GM12864 (cell line): ENCODE measurements at regions not wholly inside any gene's neighbourhood (a gene's known extent, or its start where the extent isn't known, plus 50 kb on each side); places are given as distances from the start of the nearest gene placed in this dataset.

Experiments used
- DNase-seq: peaks from one replicate; pipeline ENCODE4 v3.0.0-alpha.2; 2011; ENCODE audit warnings: low read depth
- H3K4me3 ChIP-seq: 2 replicates; pipeline ENCODE4 v1.5.1; 2011; ENCODE audit warnings: mild to moderate bottlenecking, low read depth, low read length, control low read depth
- TF ChIP-seq, protein P1 (sequence below): IDR thresholded peaks from 2 replicates; pipeline ENCODE4 v1.5.1; 2011; ENCODE audit warnings: low read depth, mild to moderate bottlenecking, moderate library complexity, low read length, control low read depth, inconsistent platforms; ENCODE audit errors: missing control alignments

DNA sequence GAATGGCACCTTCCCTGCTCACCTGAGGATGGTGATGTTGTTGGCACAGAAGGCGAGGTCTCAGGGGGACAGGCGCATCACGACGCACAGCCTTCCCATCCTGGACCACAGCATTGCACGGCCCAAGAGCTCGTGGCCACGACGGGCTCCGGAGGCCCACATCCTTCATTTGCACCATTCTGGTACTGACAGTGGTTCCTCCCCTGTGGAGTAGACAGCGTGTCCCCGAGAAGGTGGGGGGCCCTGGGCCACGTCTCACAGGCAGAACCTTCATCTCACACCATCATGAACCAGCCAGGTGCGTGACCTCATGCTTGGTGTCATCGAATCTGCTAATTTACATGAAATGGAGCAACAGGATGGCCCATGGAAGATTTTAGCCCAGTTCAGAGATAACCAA is 180.0 kb downstream of the CTTN start:
- DNase-seq: no peak
- no peak overlapping the region for H3K4me3 ChIP-seq
- TF ChIP-seq, protein P1, sequence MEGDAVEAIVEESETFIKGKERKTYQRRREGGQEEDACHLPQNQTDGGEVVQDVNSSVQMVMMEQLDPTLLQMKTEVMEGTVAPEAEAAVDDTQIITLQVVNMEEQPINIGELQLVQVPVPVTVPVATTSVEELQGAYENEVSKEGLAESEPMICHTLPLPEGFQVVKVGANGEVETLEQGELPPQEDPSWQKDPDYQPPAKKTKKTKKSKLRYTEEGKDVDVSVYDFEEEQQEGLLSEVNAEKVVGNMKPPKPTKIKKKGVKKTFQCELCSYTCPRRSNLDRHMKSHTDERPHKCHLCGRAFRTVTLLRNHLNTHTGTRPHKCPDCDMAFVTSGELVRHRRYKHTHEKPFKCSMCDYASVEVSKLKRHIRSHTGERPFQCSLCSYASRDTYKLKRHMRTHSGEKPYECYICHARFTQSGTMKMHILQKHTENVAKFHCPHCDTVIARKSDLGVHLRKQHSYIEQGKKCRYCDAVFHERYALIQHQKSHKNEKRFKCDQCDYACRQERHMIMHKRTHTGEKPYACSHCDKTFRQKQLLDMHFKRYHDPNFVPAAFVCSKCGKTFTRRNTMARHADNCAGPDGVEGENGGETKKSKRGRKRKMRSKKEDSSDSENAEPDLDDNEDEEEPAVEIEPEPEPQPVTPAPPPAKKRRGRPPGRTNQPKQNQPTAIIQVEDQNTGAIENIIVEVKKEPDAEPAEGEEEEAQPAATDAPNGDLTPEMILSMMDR: no peak

DNA sequence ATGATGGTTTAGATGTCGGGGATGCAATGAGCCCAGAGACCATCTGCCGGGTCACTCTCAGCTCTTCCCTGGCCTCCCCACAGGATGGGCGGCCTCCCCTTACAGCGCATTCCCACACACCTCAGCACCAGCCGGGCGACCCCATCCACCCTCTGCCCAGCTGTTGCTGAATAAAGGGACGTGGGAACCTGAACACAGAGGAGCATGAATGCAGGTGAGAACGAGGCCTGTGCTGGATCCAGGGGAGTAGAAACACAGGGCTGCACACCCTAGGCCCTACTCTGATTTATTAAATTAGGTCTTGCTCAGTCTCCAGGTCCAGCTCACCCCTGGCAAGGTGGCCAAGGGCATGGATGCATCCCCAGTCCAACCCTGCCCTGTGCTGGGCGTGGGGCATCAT is 180.5 kb downstream of the CTTN start:
- H3K4me3 ChIP-seq: no peak overlapping the region
- TF ChIP-seq, protein P1: no peak
- DNase-seq: no peak

DNA sequence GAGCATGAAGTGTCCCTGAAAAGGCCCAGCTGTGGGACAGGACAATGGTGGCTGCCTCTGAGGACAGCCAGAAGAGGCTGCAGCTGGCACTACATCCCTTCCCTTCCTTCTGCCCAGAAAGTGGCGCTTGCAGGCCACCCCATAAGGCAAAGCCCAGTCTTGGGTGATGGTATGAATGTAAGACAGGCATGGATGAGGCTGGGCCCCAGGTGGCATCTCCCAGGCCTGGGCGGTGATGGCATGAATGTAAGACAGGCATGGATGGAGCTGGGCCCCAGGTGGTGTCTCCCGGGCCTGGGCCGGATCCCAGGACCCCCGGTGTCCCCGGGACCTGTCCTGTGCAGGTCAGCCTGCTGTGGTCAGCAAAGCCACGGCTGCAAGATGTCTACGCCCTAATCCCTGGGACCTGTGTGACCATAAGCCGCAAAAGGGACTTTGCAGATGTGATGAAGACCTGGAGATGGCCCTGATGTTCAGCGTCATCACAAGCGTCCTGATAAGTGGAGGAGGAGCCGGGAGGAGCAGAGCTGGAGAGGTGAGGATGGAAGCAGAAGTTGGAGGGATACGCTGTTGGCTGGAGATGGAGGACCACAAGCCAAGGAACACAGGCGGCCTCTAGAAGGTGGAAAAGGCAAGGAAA is 181.1 kb downstream of the CTTN start:
- H3K4me3 ChIP-seq: no peak overlapping the region
- TF ChIP-seq, protein P1: no peak

DNA sequence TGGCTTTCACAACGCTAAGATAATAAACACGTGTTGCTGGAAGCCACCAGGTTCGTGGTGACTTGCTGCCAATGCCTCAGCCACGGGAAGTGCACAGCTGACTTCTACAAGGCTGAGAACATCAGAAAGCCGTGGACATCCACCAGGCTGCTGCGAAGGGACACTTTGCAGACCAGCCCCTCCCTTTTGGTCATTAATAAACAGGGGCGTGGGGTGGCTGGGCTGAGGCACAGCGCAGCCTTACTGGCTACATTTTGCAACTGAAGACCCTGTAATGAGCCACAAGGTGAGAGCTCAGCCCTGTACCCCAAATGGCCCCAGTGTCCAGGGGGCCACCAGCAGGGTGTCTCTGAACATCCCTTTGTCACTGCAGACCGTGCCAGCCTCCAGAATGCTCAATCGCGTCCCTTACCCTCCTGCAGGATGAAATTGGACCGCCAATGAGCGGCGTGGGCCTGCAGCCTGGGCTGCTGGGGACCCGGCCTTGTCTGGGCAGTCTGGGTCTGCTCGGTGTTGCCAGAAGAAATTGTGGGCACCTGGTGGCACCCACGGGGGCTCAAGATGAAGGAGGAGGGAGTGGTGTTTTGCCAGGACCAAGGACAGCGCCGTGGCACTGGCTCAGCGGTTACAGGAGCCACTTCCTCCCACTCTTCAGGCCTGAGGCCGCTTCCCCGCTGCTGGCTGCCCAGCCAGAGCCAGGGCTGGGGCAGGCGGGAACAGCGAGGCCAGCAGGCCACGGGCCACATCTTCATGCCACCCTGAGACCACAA is 181.9 kb downstream of the CTTN start:
- H3K4me3 ChIP-seq: no peak overlapping the region
- TF ChIP-seq, protein P1: no peak
- DNase-seq: no peak

More for the DNA sequence above, 181.1 kb downstream of the CTTN start:
- no peak for DNase-seq

DNA sequence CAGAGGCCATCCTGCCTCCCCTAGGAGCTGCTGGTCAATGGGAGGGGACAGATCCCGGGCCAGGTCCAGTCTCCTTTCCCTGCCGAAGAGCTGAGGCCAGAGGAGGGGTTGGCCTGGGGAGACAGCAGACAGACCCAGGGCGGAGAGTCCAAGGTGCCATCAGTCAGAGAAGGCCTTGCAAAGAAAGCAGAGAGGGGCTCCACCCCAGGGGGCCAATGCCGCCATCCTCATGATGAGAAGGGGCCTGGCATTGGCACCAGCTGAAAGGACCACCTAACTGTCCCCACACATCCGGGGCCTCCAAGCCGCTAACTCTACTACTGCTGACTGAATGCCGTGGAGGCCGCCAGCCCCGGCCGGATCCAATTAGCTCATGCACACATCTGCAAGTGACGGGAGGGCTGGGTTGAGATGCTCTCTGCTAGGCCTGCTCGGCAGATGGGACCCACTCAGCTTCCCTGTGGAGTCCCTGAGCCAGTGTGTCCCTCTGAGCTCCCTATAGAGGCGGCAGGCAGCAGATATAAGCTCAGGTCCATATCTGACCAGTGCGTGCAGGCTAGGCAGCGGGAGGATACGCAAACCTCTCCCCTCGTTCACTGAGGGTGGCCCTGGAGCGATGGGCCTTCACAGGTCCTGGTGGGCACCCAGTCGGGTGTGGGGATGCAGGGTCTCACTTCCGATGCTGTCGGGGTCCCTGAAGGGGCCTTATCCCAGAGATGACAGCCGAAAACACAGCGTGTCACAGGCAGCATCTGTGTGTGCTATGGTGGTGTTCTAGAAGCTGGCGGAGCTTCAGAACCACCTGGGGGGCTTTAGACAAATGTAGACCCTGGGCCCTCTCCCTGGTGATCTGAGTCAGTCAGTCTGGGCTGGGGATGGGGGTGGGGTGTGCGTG is 183.9 kb downstream of the CTTN start:
- H3K4me3 ChIP-seq: no peak overlapping the region
- TF ChIP-seq, protein P1: no peak
- DNase-seq: no peak

DNA sequence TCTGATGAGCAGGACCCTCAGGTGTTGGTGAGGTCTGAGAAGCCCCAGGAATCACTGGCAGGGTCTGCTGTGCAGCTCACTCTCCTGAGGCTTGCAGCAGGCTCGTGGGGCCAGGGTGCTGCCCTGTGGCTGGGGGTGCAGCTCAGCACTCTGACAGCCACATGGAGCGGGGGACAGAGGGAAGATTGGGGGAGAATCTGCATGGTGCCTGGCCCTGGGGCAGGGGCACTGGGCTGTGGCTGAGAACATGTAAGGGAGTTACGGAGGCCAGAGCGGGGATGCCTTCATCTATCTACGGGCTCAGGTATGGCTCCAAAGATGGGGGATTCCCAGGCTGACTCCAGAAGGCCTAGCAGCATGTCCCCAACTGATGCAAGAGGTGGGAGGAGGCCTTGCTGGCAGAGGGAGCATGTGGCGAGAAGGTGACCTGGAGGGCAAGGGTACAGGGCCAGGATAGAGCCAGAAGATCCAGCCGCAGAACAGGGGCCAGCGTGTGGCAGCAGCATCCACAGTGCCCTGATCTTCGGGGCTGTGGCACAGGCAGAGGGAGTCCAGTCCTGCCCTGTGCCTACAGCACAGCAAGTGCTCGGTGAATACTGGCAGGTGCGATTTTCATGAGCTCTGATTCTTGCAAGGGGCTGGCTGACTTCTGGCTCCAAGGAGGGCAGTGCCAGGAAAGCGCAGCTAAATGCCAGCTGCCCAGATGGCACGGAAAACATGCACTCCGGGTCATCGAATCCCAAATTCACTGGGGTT is 184.7 kb downstream of the CTTN start:
- H3K4me3 ChIP-seq: no peak overlapping the region
- DNase-seq: no peak
- TF ChIP-seq, protein P1: no peak
